ENCODE measurements at regions not wholly inside any gene's neighbourhood (a gene's known extent, or its start where the extent isn't known, plus 50 kb on each side); places are given as distances from the start of the nearest gene placed in this dataset.

DNA sequence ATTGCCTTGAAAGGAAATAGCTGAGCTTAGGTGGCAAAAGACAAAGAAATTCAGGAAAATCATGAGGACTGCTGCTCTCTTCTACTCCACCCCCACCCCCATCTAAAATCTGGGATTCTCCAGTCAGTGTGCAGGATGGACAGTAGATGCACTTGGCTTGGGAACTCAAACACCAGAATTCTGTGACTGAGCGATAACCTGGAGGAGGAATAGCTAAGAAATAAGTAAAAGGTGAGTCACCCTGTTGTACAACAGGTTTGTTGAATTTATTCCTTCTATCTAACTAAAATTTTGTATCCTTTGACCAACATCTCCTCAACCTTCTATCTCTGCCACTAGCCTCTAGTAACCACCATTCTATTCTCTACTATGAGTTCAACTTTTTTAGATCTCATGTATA lies 1029.9 kb upstream of the ACVR2A start:
- Histone ChIP-seq H3K4me1 (ENCODE audit: control insufficient read depth in 1 of 2, insufficient read depth in 2 of 2, low read length in 2 of 2) (peaks cover 0 to 10% of the 10 kb centered on the region in 2 experiments; a peak in 2 of 4 replicates), H3K4me2 (ENCODE audit: low read length) (peak overlapping the region; percentile 31), H3K9me2 (ENCODE audit: insufficient read depth) (no peaks in the 10 kb centered on the region), H3K9ac (ENCODE audit: low read length) (no peak overlapping the region), H3K4me3 (replicated peaks in 1 of 2; ENCODE audit: low read depth in 1 of 2, low read length in 2 of 2) (no peak overlapping the region), H3K79me2 (ENCODE audit: insufficient read depth, low read length) (no peaks in the 10 kb centered on the region), H3K27me3 (ENCODE audit: insufficient read depth, low read length) (no peaks in the 10 kb centered on the region), H4K20me1 (ENCODE audit: insufficient read depth) (no peaks in the 10 kb centered on the region), H3K36me3 (ENCODE audit: control insufficient read depth in 1 of 2, insufficient read depth in 2 of 2, low read length in 2 of 2) (no peaks in the 10 kb centered on the region), H2AFZ (ENCODE audit: low read depth, low read length, poor library complexity, severe bottlenecking) (peak overlapping the region; percentile 42), H3K27ac (ENCODE audit: low read depth, low read length) (no peak overlapping the region), H3K9me3 (ENCODE audit: control insufficient read depth in 1 of 2, insufficient read depth in 1 of 2, low read depth in 1 of 2, low read length in 2 of 2) (no peaks in the 10 kb centered on the region)
- no TSS peak for BruUV-seq (replicated peaks)
- intact Hi-C loops (cut with micrococcal nuclease): no loop called here
- ChIA-PET CTCF (no interaction called here), POLR2A (no interaction called here), RAD21 (ENCODE audit: low non-redundant PET in 1 of 2, low total read pairs in 2 of 2, uncharacterized antibody in 2 of 2, unreplicated experiment in 2 of 2) (no interaction called here)
- TF ChIP-seq CEBPB (IDR thresholded peaks at IDR 0.05; ENCODE audit: low read depth) (no peak), JUND (IDR thresholded peaks at IDR 0.05) (0 out of 2 replicates have a peak, but pooled peaks have one; percentile 23), MAX (IDR thresholded peaks at IDR 0.05) (no peak), YY1 (IDR thresholded peaks at IDR 0.05; ENCODE audit: extremely low read depth, insufficient replicate concordance, low read depth, low read length) (no peak), SP1 (IDR thresholded peaks at IDR 0.05; ENCODE audit: low read depth) (no peak), FOSL1 (IDR thresholded peaks at IDR 0.05; ENCODE audit: low read depth) (peak; percentile 28; the same call in 1 of the 2 replicates)
- TF ChIP-seq, protein P1, sequence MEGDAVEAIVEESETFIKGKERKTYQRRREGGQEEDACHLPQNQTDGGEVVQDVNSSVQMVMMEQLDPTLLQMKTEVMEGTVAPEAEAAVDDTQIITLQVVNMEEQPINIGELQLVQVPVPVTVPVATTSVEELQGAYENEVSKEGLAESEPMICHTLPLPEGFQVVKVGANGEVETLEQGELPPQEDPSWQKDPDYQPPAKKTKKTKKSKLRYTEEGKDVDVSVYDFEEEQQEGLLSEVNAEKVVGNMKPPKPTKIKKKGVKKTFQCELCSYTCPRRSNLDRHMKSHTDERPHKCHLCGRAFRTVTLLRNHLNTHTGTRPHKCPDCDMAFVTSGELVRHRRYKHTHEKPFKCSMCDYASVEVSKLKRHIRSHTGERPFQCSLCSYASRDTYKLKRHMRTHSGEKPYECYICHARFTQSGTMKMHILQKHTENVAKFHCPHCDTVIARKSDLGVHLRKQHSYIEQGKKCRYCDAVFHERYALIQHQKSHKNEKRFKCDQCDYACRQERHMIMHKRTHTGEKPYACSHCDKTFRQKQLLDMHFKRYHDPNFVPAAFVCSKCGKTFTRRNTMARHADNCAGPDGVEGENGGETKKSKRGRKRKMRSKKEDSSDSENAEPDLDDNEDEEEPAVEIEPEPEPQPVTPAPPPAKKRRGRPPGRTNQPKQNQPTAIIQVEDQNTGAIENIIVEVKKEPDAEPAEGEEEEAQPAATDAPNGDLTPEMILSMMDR (IDR thresholded peaks at IDR 0.05 in 2 of 3, conservative IDR thresholded peaks at IDR 0.05 in 1 of 3; ENCODE audit: borderline replicate concordance in 1 of 3, insufficient read depth in 1 of 3, low read depth in 2 of 3, low read length in 2 of 3): no peak
- DNase-seq (ENCODE audit: low read depth, low spot score) (no peak), ATAC-seq (no peak)

DNA sequence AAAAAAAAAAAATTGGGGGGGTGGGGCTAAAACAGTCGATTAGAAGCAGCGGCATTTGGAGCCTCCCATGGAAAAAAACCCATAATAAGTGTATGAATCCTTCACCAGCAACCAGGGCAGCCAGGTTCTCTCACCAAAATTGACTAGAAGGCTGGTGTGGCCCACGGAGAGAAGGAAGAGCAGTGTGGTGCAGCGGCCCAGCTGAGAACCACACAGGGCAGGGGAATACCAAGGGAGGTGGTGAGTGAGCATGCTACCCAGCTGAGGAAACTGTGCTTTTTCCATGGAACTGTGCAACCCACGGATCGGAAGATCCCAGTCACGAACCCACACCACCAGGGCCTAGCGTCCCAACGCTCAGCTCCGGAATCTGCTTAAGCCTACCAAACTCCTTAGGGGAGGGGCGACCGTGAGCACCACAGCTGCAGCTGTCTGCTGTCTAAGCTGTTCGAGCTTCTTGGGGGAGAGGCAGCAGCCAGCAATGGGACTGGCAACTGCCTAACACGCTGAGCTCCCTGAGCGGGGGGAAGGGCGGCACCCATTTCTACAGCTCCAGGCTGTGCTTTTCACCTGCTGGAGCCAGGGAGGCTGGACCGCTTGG lies 1037.2 kb upstream of the ACVR2A start:
- Histone ChIP-seq H3K4me2 (ENCODE audit: low read length) (no peak overlapping the region), H3K36me3 (ENCODE audit: control insufficient read depth in 1 of 2, insufficient read depth in 2 of 2, low read length in 2 of 2) (no peaks in the 10 kb centered on the region), H3K9me3 (ENCODE audit: control insufficient read depth in 1 of 2, insufficient read depth in 1 of 2, low read depth in 1 of 2, low read length in 2 of 2) (no peaks in the 10 kb centered on the region), H3K4me3 (replicated peaks in 1 of 2; ENCODE audit: low read depth in 1 of 2, low read length in 2 of 2) (no peak overlapping the region), H2AFZ (ENCODE audit: low read depth, low read length, poor library complexity, severe bottlenecking) (no peak overlapping the region), H3K79me2 (ENCODE audit: insufficient read depth, low read length) (no peaks in the 10 kb centered on the region), H3K9ac (ENCODE audit: low read length) (no peak overlapping the region), H3K27me3 (ENCODE audit: insufficient read depth, low read length) (no peaks in the 10 kb centered on the region), H3K9me2 (ENCODE audit: insufficient read depth) (no peaks in the 10 kb centered on the region), H3K27ac (ENCODE audit: low read depth, low read length) (no peak overlapping the region), H4K20me1 (ENCODE audit: insufficient read depth) (no peaks in the 10 kb centered on the region), H3K4me1 (ENCODE audit: control insufficient read depth in 1 of 2, insufficient read depth in 2 of 2, low read length in 2 of 2) (peaks cover 0 to 4% of the 10 kb centered on the region in 2 experiments; a peak in 1 of 4 replicates)
- TF ChIP-seq SIN3A (IDR thresholded peaks at IDR 0.05; ENCODE audit: low read depth): no peak
- TF ChIP-seq JUND (IDR thresholded peaks at IDR 0.05): no peak
- no peak for TF ChIP-seq MAX (IDR thresholded peaks at IDR 0.05)
- TF ChIP-seq ZFX (IDR thresholded peaks at IDR 0.05): no peak
- TF ChIP-seq ZNF274 (IDR thresholded peaks at IDR 0.05; ENCODE audit: low read depth, low read length): no peak
- no peak for TF ChIP-seq ZBTB33 (IDR thresholded peaks at IDR 0.05; ENCODE audit: extremely low read depth, insufficient replicate concordance, low read length)
- TF ChIP-seq CEBPB (IDR thresholded peaks at IDR 0.05; ENCODE audit: low read depth): no peak
- no peak for TF ChIP-seq POLR2AphosphoS5 (IDR thresholded peaks at IDR 0.05; ENCODE audit: low read depth, low read length)
- TF ChIP-seq FOSL1 (IDR thresholded peaks at IDR 0.05; ENCODE audit: low read depth): no peak
- ATAC-seq: no peak
- POLR2A ChIA-PET: no interaction called here
- no TSS peak for BruUV-seq (replicated peaks)
- intact Hi-C loops (cut with micrococcal nuclease): no loop called here
- DNase-seq (ENCODE audit: low read depth, low spot score): no peak
- CTCF ChIA-PET: no interaction called here
- RAD21 ChIA-PET (ENCODE audit: low non-redundant PET in 1 of 2, low total read pairs in 2 of 2, uncharacterized antibody in 2 of 2, unreplicated experiment in 2 of 2): no interaction called here
